Vagina (tissue), 2 donors: ENCODE measurements at regions not wholly inside any gene's neighbourhood (a gene's known extent, or its start where the extent isn't known, plus 50 kb on each side); places are given as distances from the start of the nearest gene placed in this dataset.

Experiments used
- DNase-seq, 2 donors: peaks; one replicate each; pipeline ENCODE4 v3.0.0-alpha.2; 2017; ENCODE audit errors: extremely low spot score in 2 of 2
- H3K27ac ChIP-seq: fragments of 200-600 bp; sonication (generic); one replicate; pipeline ENCODE4 v1.5.1; 2019
- H3K27me3 ChIP-seq: fragments of 200-600 bp; sonication (generic); one replicate; pipeline ENCODE4 v1.5.1; 2019
- H3K36me3 ChIP-seq, 2 donors: fragments of 200-600 bp; sonication (generic); one replicate each; pipeline ENCODE4 v1.5.1; 2017 to 2019
- H3K4me1 ChIP-seq: fragments of 200-600 bp; sonication (generic); one replicate; pipeline ENCODE4 v1.5.1; 2019
- H3K4me3 ChIP-seq, 2 donors: fragments of 200-600 bp; sonication (generic); 1 replicate in 1 of 2; 2 replicates in 1 of 2; pipeline ENCODE4 v1.5.1; 2016 to 2019
- H3K9me3 ChIP-seq: fragments of 200-600 bp; sonication (generic); one replicate; pipeline ENCODE4 v1.5.1; 2019
- POLR2A ChIP-seq, 2 donors: fragments of 450-650 bp; IDR thresholded peaks; one replicate each; pipeline ENCODE4 v1.6.1; 2017; ENCODE audit warnings: antibody characterized with exemption in 2 of 2, mild to moderate bottlenecking in 2 of 2, moderate library complexity in 2 of 2
- POLR2AphosphoS5 ChIP-seq, 2 donors: sonication (generic); formaldehyde crosslinking; IDR thresholded peaks; one replicate each; pipeline ENCODE4 v1.9.0; 2017; ENCODE audit warnings: antibody characterized with exemption in 2 of 2, mild to moderate bottlenecking in 2 of 2, low read depth in 1 of 2; ENCODE audit not compliant: insufficient read depth in 1 of 2
- intact Hi-C: fragments of 100-400 bp; cut with DNase I; formaldehyde crosslinking; loops from one replicate; pipeline ENCODE4 v1.15.1; 2023
- TF ChIP-seq, protein P1 (sequence below), 3 experiments: fragments of 450-650 bp in 2 of 3; fragments of 200-600 bp in 1 of 3; sonication (generic) in 1 of 3; IDR thresholded peaks; one replicate each; pipeline ENCODE4 v1.5.1; 2017 to 2019; ENCODE audit warnings: antibody characterized with exemption in 3 of 3, mild to moderate bottlenecking in 2 of 3, moderate library complexity in 2 of 3

DNA sequence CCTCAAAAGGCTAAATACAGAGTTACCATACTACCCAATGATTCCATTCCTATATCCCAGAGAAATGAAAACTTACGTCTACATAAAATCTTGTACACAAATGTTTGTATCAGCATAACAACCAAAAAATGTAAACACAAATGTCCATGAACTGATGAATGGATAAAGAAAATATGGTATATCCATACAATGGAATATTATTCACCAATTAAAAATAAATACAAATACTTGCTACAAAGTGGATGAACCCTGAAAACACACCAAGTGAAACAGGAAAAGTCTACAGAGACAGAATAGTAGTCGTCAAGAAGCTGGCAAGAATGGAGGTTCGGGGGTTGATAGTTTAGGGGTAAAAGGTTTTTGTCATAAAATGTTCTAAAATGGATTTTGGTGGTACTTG is 54.0 kb upstream of the ANKRD28 start:
- peaks cover 4% of the 10 kb centered on the region for H3K9me3 ChIP-seq
- H3K27me3 ChIP-seq = no peaks in the 10 kb centered on the region
- no peak for DNase-seq
- TF ChIP-seq POLR2A (IDR thresholded peaks at IDR 0.05) = no peak
- TF ChIP-seq POLR2AphosphoS5 (IDR thresholded peaks at IDR 0.05; ENCODE audit: insufficient read depth in 1 of 2, low read depth in 1 of 2) = no peak
- TF ChIP-seq, protein P1, sequence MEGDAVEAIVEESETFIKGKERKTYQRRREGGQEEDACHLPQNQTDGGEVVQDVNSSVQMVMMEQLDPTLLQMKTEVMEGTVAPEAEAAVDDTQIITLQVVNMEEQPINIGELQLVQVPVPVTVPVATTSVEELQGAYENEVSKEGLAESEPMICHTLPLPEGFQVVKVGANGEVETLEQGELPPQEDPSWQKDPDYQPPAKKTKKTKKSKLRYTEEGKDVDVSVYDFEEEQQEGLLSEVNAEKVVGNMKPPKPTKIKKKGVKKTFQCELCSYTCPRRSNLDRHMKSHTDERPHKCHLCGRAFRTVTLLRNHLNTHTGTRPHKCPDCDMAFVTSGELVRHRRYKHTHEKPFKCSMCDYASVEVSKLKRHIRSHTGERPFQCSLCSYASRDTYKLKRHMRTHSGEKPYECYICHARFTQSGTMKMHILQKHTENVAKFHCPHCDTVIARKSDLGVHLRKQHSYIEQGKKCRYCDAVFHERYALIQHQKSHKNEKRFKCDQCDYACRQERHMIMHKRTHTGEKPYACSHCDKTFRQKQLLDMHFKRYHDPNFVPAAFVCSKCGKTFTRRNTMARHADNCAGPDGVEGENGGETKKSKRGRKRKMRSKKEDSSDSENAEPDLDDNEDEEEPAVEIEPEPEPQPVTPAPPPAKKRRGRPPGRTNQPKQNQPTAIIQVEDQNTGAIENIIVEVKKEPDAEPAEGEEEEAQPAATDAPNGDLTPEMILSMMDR (IDR thresholded peaks at IDR 0.05) = no peak
- no peak overlapping the region for H3K4me3 ChIP-seq
- no peak overlapping the region for H3K27ac ChIP-seq
- no peaks in the 10 kb centered on the region for H3K4me1 ChIP-seq
- no peaks in the 10 kb centered on the region for H3K36me3 ChIP-seq
- intact Hi-C loops = no loop called here

DNA sequence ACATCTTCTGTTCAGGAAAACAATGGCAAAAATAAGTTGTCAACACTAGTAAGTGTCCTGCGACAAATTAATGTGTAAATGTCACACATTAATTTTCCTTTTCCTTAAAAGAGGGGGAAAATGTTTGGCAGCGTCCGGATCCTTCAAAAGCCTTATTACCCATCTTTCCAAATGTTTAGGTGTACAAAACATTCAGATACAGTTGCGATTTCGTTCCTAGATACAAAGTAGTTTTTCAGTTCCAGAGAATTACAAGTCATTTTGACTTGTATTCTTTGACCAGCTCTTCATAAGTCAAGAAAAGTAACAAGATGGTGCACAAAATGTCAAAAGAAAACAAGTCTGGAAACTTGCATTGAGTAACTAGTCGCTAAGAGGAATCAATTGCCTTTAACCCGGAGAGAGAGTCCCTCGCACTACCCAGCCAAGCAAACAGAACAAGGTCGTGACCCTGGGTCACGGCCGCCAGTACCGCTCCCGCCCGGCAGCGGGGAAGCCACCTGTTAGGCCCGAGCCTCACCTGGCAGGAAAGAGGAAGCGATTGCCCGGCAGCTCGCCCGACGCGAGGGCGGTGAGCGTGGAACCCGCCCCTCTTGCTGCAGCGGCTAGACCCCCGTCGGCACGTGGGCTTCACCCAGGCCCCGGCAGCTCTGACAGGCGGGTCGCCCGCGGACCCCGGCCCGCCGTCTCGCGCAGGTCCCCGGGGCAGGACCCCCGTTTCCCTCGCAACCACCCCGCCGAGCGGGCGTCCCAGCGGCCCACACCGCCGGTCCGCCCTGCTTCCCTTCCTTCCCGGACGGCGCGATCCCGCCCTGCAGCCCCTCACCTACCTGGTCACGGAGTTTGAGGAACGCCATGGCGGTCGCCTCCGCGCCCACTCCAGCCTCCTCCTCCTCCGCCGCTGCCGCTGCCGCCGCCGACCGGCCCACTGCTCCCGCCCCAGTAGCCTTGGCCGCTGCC is 61.0 kb upstream of the ANKRD28 start:
- Histone ChIP-seq H3K4me3 (peak overlapping the region; percentile 79 to 98), H3K36me3 (no peaks in the 10 kb centered on the region), H3K27me3 (no peaks in the 10 kb centered on the region), H3K27ac (peak overlapping the region; percentile 81), H3K4me1 (peaks cover 20% of the 10 kb centered on the region), H3K9me3 (no peaks in the 10 kb centered on the region)
- intact Hi-C loops = no loop called here
- DNase-seq = no peak
- TF ChIP-seq POLR2AphosphoS5 (IDR thresholded peaks at IDR 0.05; ENCODE audit: insufficient read depth in 1 of 2, low read depth in 1 of 2) (peak in 1 of 2 donors; percentile 9), POLR2A (IDR thresholded peaks at IDR 0.05) (no peak)
- TF ChIP-seq, protein P1 (IDR thresholded peaks at IDR 0.05) = no peak

DNA sequence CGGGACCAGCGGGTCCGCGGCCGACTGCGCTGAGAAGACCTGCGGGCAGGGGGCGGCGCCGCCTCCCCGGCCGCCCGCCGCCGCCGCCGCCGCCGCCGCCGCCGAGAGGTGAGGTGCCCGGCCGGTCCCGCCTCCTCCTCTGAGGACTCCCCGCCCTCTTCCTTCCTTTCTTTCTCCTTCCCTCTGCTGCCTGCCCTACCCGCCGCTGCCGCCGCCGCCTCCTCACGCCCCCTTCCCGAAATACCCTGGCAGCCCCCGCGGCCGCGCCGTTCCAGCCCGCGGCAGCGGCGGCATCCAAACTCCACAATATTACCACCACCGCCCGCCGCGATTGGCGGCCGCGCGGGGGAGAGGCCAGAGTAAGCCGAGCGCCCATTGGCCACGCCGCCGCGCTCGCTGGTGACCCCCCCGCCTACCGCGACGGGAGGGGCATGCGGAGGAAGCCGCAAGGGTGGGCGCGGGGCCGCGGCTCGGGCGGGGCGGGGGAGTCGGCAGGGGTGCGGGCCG is 61.8 kb upstream of the ANKRD28 start:
- Histone ChIP-seq H3K36me3 (no peaks in the 10 kb centered on the region), H3K27ac (peak overlapping the region; percentile 81), H3K4me3 (peak overlapping the region; percentile 79 to 98), H3K4me1 (peaks cover 20% of the 10 kb centered on the region), H3K9me3 (no peaks in the 10 kb centered on the region), H3K27me3 (no peaks in the 10 kb centered on the region)
- DNase-seq = no peak
- intact Hi-C loops = no loop called here
- TF ChIP-seq, protein P1 (IDR thresholded peaks at IDR 0.05) = no peak
- peak; percentile 48 to 78 for TF ChIP-seq POLR2AphosphoS5 (IDR thresholded peaks at IDR 0.05; ENCODE audit: insufficient read depth in 1 of 2, low read depth in 1 of 2)
- TF ChIP-seq POLR2A (IDR thresholded peaks at IDR 0.05) = peak in 1 of 2 donors; percentile 18

DNA sequence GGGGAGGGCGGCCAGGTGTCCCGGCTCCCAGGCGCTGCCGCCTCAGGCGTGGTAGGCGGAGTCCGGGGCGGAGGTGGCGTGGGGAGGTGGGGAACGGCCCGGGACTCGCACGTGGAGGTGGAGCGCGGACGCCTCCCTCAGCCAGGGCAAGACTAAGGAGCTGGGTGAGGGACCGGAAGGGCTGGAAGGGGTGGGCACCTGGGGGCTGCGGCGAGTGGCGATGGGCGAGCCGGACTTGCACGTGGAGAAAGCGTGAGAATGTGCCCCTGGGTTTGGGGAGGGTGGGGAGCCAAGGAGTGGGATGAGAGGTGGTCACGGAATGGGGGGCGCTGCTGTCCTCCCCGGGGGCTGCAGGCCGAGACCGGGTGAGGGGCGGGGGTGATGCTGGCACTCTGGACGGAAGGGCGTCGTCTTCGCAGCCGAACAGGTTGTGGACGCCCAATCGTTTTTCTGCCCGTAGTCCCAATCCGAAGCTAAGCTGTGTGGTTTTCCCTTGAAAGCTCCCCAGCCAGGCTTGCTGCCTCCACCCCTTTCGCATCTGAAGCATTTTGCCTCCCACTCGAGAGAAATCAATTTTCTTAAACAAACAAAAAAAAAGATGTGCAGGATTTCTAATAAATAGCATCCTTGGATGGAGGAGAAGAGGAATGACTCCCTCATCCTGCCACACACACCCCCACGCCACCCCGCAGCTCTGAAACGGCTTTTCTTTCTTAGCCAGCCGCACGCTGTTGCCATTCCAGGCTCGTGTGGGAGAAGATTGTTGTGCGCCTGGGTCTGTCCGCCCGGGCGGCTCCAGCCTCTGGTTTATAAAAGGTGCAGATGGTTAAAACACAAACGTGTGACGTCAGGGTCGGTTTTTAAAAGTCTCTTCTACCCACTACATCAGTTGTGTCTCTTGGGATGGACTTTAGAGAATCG is 62.5 kb upstream of the ANKRD28 start:
- Histone ChIP-seq H3K27ac (peak overlapping the region; percentile 81), H3K9me3 (no peaks in the 10 kb centered on the region), H3K4me3 (peak overlapping the region; percentile 79 to 98), H3K4me1 (peaks cover 20% of the 10 kb centered on the region), H3K27me3 (no peaks in the 10 kb centered on the region), H3K36me3 (no peaks in the 10 kb centered on the region)
- intact Hi-C loops = no loop called here
- DNase-seq = peak in 1 of 2 donors; percentile 90
- TF ChIP-seq, protein P1 (IDR thresholded peaks at IDR 0.05) = no peak
- peak in 1 of 2 donors; percentile 31 for TF ChIP-seq POLR2AphosphoS5 (IDR thresholded peaks at IDR 0.05; ENCODE audit: insufficient read depth in 1 of 2, low read depth in 1 of 2)
